Tibial nerve (tissue), 4 donors: ENCODE measurements at regions not wholly inside any gene's neighbourhood (a gene's known extent, or its start where the extent isn't known, plus 50 kb on each side); places are given as distances from the start of the nearest gene placed in this dataset.

ENCODE experiments used
- DNase-seq, 2 donors: peaks; one replicate each; pipeline ENCODE4 v3.0.0-alpha.2; 2019; ENCODE audit warnings: low spot score in 2 of 2
- H3K27ac ChIP-seq, 4 donors: fragments of 200-600 bp; sonication (generic) in 3 of 4; one replicate each; pipeline ENCODE4 v1.5.1; 2017 to 2019; ENCODE audit warnings: mild to moderate bottlenecking in 1 of 4
- H3K27me3 ChIP-seq, 2 donors: fragments of 200-600 bp; sonication (generic) in 1 of 2; one replicate each; pipeline versions ENCODE4 v1.5.1 to v1.6.0; 2017 to 2019
- H3K36me3 ChIP-seq, 3 donors: fragments of 200-600 bp; sonication (generic); one replicate each; pipeline ENCODE4 v1.5.1; 2018 to 2019
- H3K4me1 ChIP-seq, 4 donors: fragments of 200-600 bp; sonication (generic) in 3 of 4; one replicate each; pipeline ENCODE4 v1.5.1; 2017 to 2019
- H3K4me3 ChIP-seq, 4 donors: fragments of 200-600 bp; sonication (generic) in 3 of 4; one replicate each; pipeline ENCODE4 v1.5.1; 2017 to 2019; ENCODE audit warnings: mild to moderate bottlenecking in 1 of 4, moderate library complexity in 1 of 4
- H3K9me3 ChIP-seq, 4 donors: fragments of 200-600 bp; sonication (generic) in 3 of 4; one replicate each; pipeline ENCODE4 v1.5.1; 2017 to 2019
- CTCF ChIP-seq, 5 experiments: fragments of 200-600 bp in 3 of 5; fragments of 450-650 bp in 2 of 5; sonication (generic) in 3 of 5; IDR thresholded peaks; one replicate each; pipeline ENCODE4 v1.5.1; 2016 to 2019; ENCODE audit warnings: antibody characterized with exemption in 5 of 5, mild to moderate bottlenecking in 3 of 5, moderate library complexity in 2 of 5
- EP300 ChIP-seq, 2 donors: sonication (generic); formaldehyde crosslinking; IDR thresholded peaks; one replicate each; pipeline ENCODE4 v1.6.1; 2017; ENCODE audit warnings: antibody characterized with exemption in 2 of 2, mild to moderate bottlenecking in 1 of 2
- POLR2A ChIP-seq, 2 donors: fragments of 450-650 bp; IDR thresholded peaks; one replicate each; pipeline ENCODE4 v1.6.1; 2017; ENCODE audit warnings: antibody characterized with exemption in 2 of 2, mild to moderate bottlenecking in 2 of 2, moderate library complexity in 2 of 2
- WGBS, 2 donors: methylation state at CpG; one replicate each; pipeline ENCODE4 v1.1.5; 2018; 5-methylcytosine and 5-hydroxymethylcytosine counted together

GRCh38 chrY:12552471-12553283 lies 148.4 kb upstream of the USP9Y start:
- no peak for DNase-seq
- Histone ChIP-seq H3K27me3 (no peaks in the 10 kb centered on the region), H3K4me3 (no peak overlapping the region), H3K9me3 (no peaks in the 10 kb centered on the region), H3K4me1 (no peaks in the 10 kb centered on the region), H3K36me3 (no peaks in the 10 kb centered on the region), H3K27ac (no peak overlapping the region)
- 48% methylated on average over 3 of the region's 4 CpGs; no CpG with 5 or more reads in 1 of the 2 donors for WGBS, 2 donors
- TF ChIP-seq EP300 (IDR thresholded peaks at IDR 0.05), result no peak
- no peak for TF ChIP-seq CTCF (IDR thresholded peaks at IDR 0.05)
- no peak for TF ChIP-seq POLR2A (IDR thresholded peaks at IDR 0.05)

- Histone ChIP-seq H3K4me3 (no peak overlapping the region), H3K27me3 (no peaks in the 10 kb centered on the region), H3K9me3 (no peaks in the 10 kb centered on the region), H3K36me3 (no peaks in the 10 kb centered on the region), H3K4me1 (no peaks in the 10 kb centered on the region), H3K27ac (no peak overlapping the region)
- TF ChIP-seq EP300 (IDR thresholded peaks at IDR 0.05), result no peak
- no peak for TF ChIP-seq POLR2A (IDR thresholded peaks at IDR 0.05)
- no peak for TF ChIP-seq CTCF (IDR thresholded peaks at IDR 0.05)
- no CpG with 5 or more reads among the region's 1 CpG for WGBS, 2 donors
- no peak for DNase-seq
These were observed 147.1 kb upstream of the USP9Y start for GRCh38 chrY:12553909-12554308.

- WGBS, 2 donors, result 69% methylated on average over 1 of the region's 1 CpG; no CpG with 5 or more reads in 1 of the 2 donors
These were observed 146.0 kb upstream of the USP9Y start for GRCh38 chrY:12555005-12555404.

GRCh38 chrY:12559007-12559406 lies 142.0 kb upstream of the USP9Y start:
- Histone ChIP-seq H3K9me3 (peaks cover 0 to 6% (median 0%) of the 10 kb centered on the region in 4 donors), H3K4me1 (no peaks in the 10 kb centered on the region), H3K36me3 (no peaks in the 10 kb centered on the region), H3K27me3 (no peaks in the 10 kb centered on the region), H3K27ac (no peak overlapping the region), H3K4me3 (no peak overlapping the region)
- 88% methylated on average over 4 of the region's 4 CpGs; no CpG with 5 or more reads in 1 of the 2 donors for WGBS, 2 donors
- TF ChIP-seq POLR2A (IDR thresholded peaks at IDR 0.05), result no peak
- no peak for TF ChIP-seq CTCF (IDR thresholded peaks at IDR 0.05)
- TF ChIP-seq EP300 (IDR thresholded peaks at IDR 0.05), result no peak
- no peak for DNase-seq

More at GRCh38 chrY:12555005-12555404, 146.0 kb upstream of the USP9Y start:
- Histone ChIP-seq H3K4me3 (no peak overlapping the region), H3K27me3 (no peaks in the 10 kb centered on the region), H3K27ac (no peak overlapping the region), H3K4me1 (no peaks in the 10 kb centered on the region), H3K9me3 (no peaks in the 10 kb centered on the region), H3K36me3 (no peaks in the 10 kb centered on the region)
- no peak for TF ChIP-seq EP300 (IDR thresholded peaks at IDR 0.05)
- TF ChIP-seq CTCF (IDR thresholded peaks at IDR 0.05), result no peak
- TF ChIP-seq POLR2A (IDR thresholded peaks at IDR 0.05), result no peak
- no peak for DNase-seq

- H3K27ac ChIP-seq, result no peak overlapping the region
- no peak overlapping the region for H3K4me3 ChIP-seq
- WGBS, 2 donors, result 69% methylated on average over 5 of the region's 5 CpGs; no CpG with 5 or more reads in 1 of the 2 donors
- H3K9me3 ChIP-seq, result peaks cover 0 to 3% (median 0%) of the 10 kb centered on the region in 4 donors
- no peaks in the 10 kb centered on the region for H3K36me3 ChIP-seq
- no peaks in the 10 kb centered on the region for H3K27me3 ChIP-seq
- H3K4me1 ChIP-seq, result no peaks in the 10 kb centered on the region
- no peak for DNase-seq
- TF ChIP-seq EP300 (IDR thresholded peaks at IDR 0.05) (no peak), CTCF (IDR thresholded peaks at IDR 0.05) (no peak), POLR2A (IDR thresholded peaks at IDR 0.05) (no peak)
These were observed 124.8 kb upstream of the USP9Y start for GRCh38 chrY:12576278-12576677.
